ENCODE measurements at regions not wholly inside any gene's neighbourhood (a gene's known extent, or its start where the extent isn't known, plus 50 kb on each side); places are given as distances from the start of the nearest gene placed in this dataset.

- TF ChIP-seq ZNF592 (IDR thresholded peaks at IDR 0.05) (no peak), POLR2A (IDR thresholded peaks at IDR 0.05; ENCODE audit: low read depth, low read length) (no peak), YY1 (IDR thresholded peaks at IDR 0.05; ENCODE audit: low read depth, low read length) (no peak)
- TF ChIP-seq, protein P1, sequence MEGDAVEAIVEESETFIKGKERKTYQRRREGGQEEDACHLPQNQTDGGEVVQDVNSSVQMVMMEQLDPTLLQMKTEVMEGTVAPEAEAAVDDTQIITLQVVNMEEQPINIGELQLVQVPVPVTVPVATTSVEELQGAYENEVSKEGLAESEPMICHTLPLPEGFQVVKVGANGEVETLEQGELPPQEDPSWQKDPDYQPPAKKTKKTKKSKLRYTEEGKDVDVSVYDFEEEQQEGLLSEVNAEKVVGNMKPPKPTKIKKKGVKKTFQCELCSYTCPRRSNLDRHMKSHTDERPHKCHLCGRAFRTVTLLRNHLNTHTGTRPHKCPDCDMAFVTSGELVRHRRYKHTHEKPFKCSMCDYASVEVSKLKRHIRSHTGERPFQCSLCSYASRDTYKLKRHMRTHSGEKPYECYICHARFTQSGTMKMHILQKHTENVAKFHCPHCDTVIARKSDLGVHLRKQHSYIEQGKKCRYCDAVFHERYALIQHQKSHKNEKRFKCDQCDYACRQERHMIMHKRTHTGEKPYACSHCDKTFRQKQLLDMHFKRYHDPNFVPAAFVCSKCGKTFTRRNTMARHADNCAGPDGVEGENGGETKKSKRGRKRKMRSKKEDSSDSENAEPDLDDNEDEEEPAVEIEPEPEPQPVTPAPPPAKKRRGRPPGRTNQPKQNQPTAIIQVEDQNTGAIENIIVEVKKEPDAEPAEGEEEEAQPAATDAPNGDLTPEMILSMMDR (IDR thresholded peaks at IDR 0.05 in 2 of 3, conservative IDR thresholded peaks at IDR 0.05 in 1 of 3; ENCODE audit: control insufficient read depth in 2 of 3, extremely low read depth in 1 of 3, insufficient read depth in 1 of 3, low read depth in 3 of 3, low read length in 3 of 3) = no peak
These were observed 458.9 kb upstream of the ANKRD30A start for GRCh38 chr10:36666451-36666850.
